ENCODE measurements at regions not wholly inside any gene's neighbourhood (a gene's known extent, or its start where the extent isn't known, plus 50 kb on each side); places are given as distances from the start of the nearest gene placed in this dataset.
"Not testable (repeated sequence)": the region's sequence is repeated elsewhere in the genome, so short reads cannot be mapped to it uniquely, and the experiment has no call there.

- TF ChIP-seq EZH2 (IDR thresholded peaks at IDR 0.05; ENCODE audit: insufficient read depth, poor library complexity, severe bottlenecking); EZH2phosphoT487 (IDR thresholded peaks at IDR 0.05; ENCODE audit: insufficient read depth, low read depth): not testable (repeated sequence)
Observed at GRCh38 chr2:111517050-111517720, 366.8 kb downstream of the ANAPC1 start.

Data from GM23248 (cell line).